RWPE2 (cell line): ENCODE measurements at regions not wholly inside any gene's neighbourhood (a gene's known extent, or its start where the extent isn't known, plus 50 kb on each side); places are given as distances from the start of the nearest gene placed in this dataset.

Experiments
- ATAC-seq: fragments of 200-7000 bp; cut with Tn5 transposase; 3 replicates; pipeline ENCODE4 v1.9.1; 2021; ENCODE audit warnings: low read depth
- DNase-seq: peaks from one replicate; pipeline ENCODE4 v3.0.0-alpha.2; 2020; ENCODE audit warnings: low spot score
- H3K27ac ChIP-seq: fragments of 450-650 bp; 2 replicates; pipeline ENCODE4 v1.5.1; 2017; ENCODE audit warnings: mild to moderate bottlenecking; ENCODE audit not compliant: poor library complexity, severe bottlenecking
- H3K27me3 ChIP-seq: fragments of 250-450 bp; sonication (Bioruptor Pico); 2 replicates; pipeline ENCODE4 v1.5.1; 2021; ENCODE audit warnings: mild to moderate bottlenecking, moderate library complexity; ENCODE audit not compliant: insufficient read depth, poor library complexity, severe bottlenecking
- H3K36me3 ChIP-seq: fragments of 250-450 bp; sonication (Bioruptor Pico); 2 replicates; pipeline ENCODE4 v1.5.1; 2020; ENCODE audit warnings: low read depth, mild to moderate bottlenecking, moderate library complexity
- H3K4me1 ChIP-seq: fragments of 250-450 bp; sonication (Bioruptor Pico); 2 replicates; pipeline ENCODE4 v1.5.1; 2021; ENCODE audit warnings: mild to moderate bottlenecking, moderate library complexity; ENCODE audit not compliant: insufficient read depth, poor library complexity, severe bottlenecking
- H3K4me3 ChIP-seq: fragments of 250-450 bp; sonication (Bioruptor Pico); 2 replicates; pipeline ENCODE4 v1.5.1; 2021; ENCODE audit warnings: mild to moderate bottlenecking, moderate library complexity; ENCODE audit not compliant: severe bottlenecking
- H3K9me3 ChIP-seq: fragments of 250-450 bp; sonication (Bioruptor Pico); 2 replicates; pipeline ENCODE4 v1.5.1; 2021; ENCODE audit warnings: mild to moderate bottlenecking, moderate library complexity; ENCODE audit not compliant: severe bottlenecking
- TF ChIP-seq, protein P1 (sequence below): fragments of 450-650 bp; IDR thresholded peaks from one replicate; pipeline ENCODE4 v1.5.1; 2017; ENCODE audit warnings: mild to moderate bottlenecking, moderate library complexity; ENCODE audit not compliant: poor library complexity, severe bottlenecking

DNA sequence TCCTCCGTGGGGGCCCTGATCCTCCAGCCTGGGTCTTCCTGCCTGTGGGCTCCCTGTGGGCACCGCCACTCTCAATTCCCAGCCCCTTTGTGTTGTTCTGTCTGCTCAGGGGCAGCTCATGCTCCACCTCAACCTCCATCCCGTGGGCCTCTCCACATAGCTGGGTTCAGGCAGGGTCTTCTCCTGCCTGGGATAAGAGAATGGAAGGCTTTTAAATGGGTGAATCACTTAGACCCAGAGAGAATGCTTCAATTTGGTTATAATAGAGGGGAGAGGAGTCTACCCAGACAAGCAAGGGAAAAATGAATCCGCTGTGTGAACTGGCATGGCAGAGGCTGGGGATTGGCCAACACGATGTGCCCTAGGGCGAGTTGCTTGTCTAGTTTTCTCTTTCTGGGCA, 138.4 kb upstream of the MYCN start:
- H3K4me3 ChIP-seq = no peak overlapping the region
- H3K4me1 ChIP-seq = no peaks in the 10 kb centered on the region
- H3K27me3 ChIP-seq = no peaks in the 10 kb centered on the region
- DNase-seq (no peak), ATAC-seq (no peak)
- no peak overlapping the region for H3K27ac ChIP-seq
- TF ChIP-seq, protein P1, sequence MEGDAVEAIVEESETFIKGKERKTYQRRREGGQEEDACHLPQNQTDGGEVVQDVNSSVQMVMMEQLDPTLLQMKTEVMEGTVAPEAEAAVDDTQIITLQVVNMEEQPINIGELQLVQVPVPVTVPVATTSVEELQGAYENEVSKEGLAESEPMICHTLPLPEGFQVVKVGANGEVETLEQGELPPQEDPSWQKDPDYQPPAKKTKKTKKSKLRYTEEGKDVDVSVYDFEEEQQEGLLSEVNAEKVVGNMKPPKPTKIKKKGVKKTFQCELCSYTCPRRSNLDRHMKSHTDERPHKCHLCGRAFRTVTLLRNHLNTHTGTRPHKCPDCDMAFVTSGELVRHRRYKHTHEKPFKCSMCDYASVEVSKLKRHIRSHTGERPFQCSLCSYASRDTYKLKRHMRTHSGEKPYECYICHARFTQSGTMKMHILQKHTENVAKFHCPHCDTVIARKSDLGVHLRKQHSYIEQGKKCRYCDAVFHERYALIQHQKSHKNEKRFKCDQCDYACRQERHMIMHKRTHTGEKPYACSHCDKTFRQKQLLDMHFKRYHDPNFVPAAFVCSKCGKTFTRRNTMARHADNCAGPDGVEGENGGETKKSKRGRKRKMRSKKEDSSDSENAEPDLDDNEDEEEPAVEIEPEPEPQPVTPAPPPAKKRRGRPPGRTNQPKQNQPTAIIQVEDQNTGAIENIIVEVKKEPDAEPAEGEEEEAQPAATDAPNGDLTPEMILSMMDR = no peak
- H3K36me3 ChIP-seq = no peaks in the 10 kb centered on the region
- H3K9me3 ChIP-seq = no peaks in the 10 kb centered on the region

DNA sequence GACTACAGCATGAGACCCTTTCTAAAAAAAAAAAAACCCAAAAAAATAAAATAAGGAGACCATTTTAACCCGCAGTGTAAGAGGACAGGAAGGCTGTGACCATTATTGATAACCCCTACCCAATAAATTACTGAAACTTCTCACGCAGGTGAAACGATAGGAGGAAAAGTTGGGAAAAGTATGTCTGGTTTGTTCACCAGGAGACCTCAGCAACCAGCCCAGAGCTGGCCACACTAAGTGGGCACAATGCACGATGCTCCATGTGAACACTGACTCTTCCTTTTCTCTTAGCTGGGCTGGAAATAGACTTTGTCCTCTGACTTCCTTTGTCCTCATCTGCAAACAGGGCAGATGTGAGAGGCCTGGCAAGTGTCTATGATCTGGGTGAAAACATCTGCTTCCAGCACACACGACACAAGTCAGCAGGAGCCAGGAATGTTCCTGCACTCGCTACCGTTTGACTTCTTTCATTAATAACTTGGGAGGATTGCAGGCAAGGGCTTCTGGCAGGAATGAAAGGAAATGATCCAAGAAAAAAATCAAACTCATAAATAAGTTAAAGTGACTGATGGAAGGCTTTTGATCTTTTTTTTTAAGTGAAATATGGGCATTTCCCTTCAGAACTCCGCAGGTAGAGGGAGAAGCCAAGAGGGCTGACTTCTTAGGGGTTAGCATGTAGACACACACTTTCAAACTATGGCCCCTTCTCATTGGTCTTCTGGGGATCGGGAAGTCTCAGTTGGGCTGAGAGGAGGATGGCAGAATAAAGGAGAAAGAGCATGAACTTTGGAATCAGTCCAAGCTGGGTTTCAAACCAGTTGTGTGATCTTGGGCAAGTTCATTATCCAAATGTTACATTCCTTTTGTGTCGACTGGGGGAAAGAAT, 137.4 kb upstream of the MYCN start:
- Histone ChIP-seq H3K27ac (no peak overlapping the region), H3K4me3 (no peak overlapping the region), H3K36me3 (no peaks in the 10 kb centered on the region), H3K9me3 (no peaks in the 10 kb centered on the region), H3K27me3 (no peaks in the 10 kb centered on the region), H3K4me1 (no peaks in the 10 kb centered on the region)
- DNase-seq = no peak
- ATAC-seq = no peak
- TF ChIP-seq, protein P1 = no peak

DNA sequence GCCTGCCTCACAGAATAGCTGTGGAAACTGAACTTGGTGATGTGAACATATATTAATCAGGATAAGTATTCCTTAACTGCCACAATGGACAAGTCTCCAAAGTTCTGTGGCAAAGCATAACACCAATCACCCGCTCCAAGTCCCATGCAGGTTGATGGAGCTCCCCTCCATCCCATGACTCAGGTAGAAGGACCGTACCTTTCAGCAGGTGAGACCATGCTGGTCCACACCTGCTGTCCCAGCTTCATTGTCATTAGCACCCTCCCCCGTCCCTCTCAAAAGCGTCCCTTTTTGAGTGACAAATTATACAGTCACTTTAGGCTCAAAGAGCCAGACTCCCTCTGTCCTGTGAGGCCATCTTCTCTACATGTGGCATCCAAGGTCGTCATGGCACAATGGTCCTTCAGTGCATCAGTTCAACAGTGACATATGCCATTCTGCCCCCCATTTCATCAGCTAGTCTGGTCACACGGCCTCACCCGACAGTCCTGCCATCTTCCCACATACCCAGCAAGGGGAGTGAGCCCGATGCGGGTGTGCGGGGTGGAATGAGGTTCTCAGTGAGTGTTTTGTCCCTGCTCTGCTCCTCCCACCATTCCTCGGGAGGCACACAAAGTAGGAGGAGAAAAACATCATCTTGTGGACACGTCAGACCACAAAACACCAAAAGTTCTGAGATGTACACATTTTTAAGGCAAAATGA, 136.7 kb upstream of the MYCN start:
- H3K27me3 ChIP-seq = no peaks in the 10 kb centered on the region
- DNase-seq = no peak
- no peak overlapping the region for H3K27ac ChIP-seq
- ATAC-seq = no peak
- no peaks in the 10 kb centered on the region for H3K36me3 ChIP-seq
- no peaks in the 10 kb centered on the region for H3K4me1 ChIP-seq
- TF ChIP-seq, protein P1 = no peak
- no peak overlapping the region for H3K4me3 ChIP-seq
- no peaks in the 10 kb centered on the region for H3K9me3 ChIP-seq

DNA sequence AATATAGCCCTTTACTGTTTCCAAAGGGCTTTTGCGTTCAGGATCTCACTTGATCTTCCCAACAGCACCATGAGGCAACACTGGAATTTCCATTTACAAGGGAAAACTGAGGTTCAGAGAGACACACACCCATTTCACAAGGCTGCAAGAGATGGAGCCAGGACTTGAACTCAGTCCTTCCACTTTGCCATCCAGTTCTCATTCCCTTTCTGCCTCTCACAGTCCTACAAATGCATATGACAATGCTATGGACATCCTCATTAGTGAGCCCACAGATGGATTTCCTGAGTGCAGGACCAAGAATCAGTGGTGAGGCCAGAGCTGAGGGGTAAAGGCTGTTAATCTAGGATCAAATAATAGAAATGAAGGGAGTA, 136.1 kb upstream of the MYCN start:
- TF ChIP-seq, protein P1 = no peak
- H3K4me3 ChIP-seq = no peak overlapping the region
- H3K27ac ChIP-seq = no peak overlapping the region
- H3K36me3 ChIP-seq = no peaks in the 10 kb centered on the region
- no peaks in the 10 kb centered on the region for H3K4me1 ChIP-seq
- DNase-seq (no peak), ATAC-seq (no peak)
- H3K27me3 ChIP-seq = no peaks in the 10 kb centered on the region
- H3K9me3 ChIP-seq = no peaks in the 10 kb centered on the region
